Pancreas (tissue), 10 donors: ENCODE measurements at regions not wholly inside any gene's neighbourhood (a gene's known extent, or its start where the extent isn't known, plus 50 kb on each side); places are given as distances from the start of the nearest gene placed in this dataset.

Source experiments
- ATAC-seq, 4 donors: fragments of 200-7000 bp; cut with Tn5 transposase; one replicate each; pipeline versions ENCODE4 v1.8.0 to v1.9.1; 2020; ENCODE audit warnings: mild to moderate bottlenecking in 4 of 4, moderate library complexity in 4 of 4
- DNase-seq, 6 donors: peaks; one replicate each; pipeline ENCODE4 v3.0.0-alpha.2; 2020
- FAIRE-seq: peaks from 2 replicates; lab custom pipeline; 2012; peaks lifted over from hg19 to GRCh38; lab: Jason Lieb, UNC
- H3K27ac ChIP-seq, 4 donors: fragments of 200-600 bp; sonication (generic); 1 replicate in 3 of 4; 2 replicates in 1 of 4; pipeline versions ENCODE4 v1.5.0 to v1.8.0; 2020
- H3K27me3 ChIP-seq, 4 donors: fragments of 200-600 bp; one replicate each; pipeline ENCODE4 v1.8.0; 2021
- H3K36me3 ChIP-seq, 3 donors: fragments of 200-600 bp; sonication (generic) in 1 of 3; one replicate each; pipeline versions ENCODE4 v1.5.0 to v1.8.0; 2020 to 2021
- H3K4me1 ChIP-seq, 3 donors: fragments of 200-600 bp; one replicate each; pipeline ENCODE4 v1.8.0; 2021
- H3K4me3 ChIP-seq, 4 donors: fragments of 200-600 bp; sonication (generic) in 2 of 4; one replicate each; pipeline versions ENCODE4 v1.5.0 to v1.8.0; 2020 to 2021
- H3K9me3 ChIP-seq, 4 donors: fragments of 200-600 bp; one replicate each; pipeline ENCODE4 v1.8.0; 2021
- WGBS, 2 donors: extraction: QIAGEN DNeasy Blood & Tissue Kit; methylation state at CpG; one replicate each; pipeline ENCODE4 v1.1.7; 2013; 5-methylcytosine and 5-hydroxymethylcytosine counted together
- intact Hi-C, 3 donors: fragments of 100-400 bp; cut with DNase I; formaldehyde crosslinking; loops; one replicate each; pipeline versions ENCODE4 v1.11.1 to v1.14.2; 2022
- TF ChIP-seq, protein P1 (sequence below), 4 donors: fragments of 200-600 bp; sonication (generic) in 3 of 4; IDR thresholded peaks; one replicate each; pipeline versions ENCODE4 v1.5.0 to v1.8.0; 2021; ENCODE audit warnings: antibody characterized with exemption in 4 of 4
- donor health status: healthy with polysubstance abuse.
- donor health status: DM: no; HTN: no; CAD: no; lungs with moderate emphysema.
- donor health status: DM: no; HTN: no; CAD: no.
- donor health status: control.
- donor health status: control.
- donor health status: Bipolar disorder and iron deficiency.
- donor health status: DM: yes; HTN: yes; CAD: no.
- donor health status: DM: no; HTN: no; CAD: no.
- donor health status: DM: no; HTN: no; CAD: no.
- donor health status: DM: yes; HTN: yes; CAD: no.

DNA sequence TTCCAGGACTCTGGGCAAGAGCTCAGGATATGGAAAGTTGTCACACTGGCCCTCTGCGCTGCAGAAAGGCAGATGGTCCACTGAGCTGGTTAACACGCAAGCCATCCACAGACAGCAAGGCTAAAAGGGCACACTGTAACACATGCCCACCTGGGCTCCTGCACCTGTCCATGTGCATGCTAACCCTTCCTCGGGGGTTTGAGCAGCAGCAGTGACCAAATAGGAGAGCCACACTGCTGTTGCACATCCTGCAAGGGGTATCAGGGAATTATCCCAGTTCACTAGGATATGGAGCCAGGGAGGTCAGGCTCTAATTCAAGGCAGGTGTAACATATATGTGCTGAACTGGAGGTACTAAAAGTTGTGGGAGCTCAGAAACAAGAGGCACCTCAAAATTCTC lies 471.0 kb upstream of the CDH5 start:
- Histone ChIP-seq H3K4me1 (no peaks in the 10 kb centered on the region), H3K4me3 (no peak overlapping the region), H3K27ac (no peak overlapping the region), H3K9me3 (no peaks in the 10 kb centered on the region), H3K36me3 (no peaks in the 10 kb centered on the region), H3K27me3 (no peaks in the 10 kb centered on the region)
- TF ChIP-seq, protein P1, sequence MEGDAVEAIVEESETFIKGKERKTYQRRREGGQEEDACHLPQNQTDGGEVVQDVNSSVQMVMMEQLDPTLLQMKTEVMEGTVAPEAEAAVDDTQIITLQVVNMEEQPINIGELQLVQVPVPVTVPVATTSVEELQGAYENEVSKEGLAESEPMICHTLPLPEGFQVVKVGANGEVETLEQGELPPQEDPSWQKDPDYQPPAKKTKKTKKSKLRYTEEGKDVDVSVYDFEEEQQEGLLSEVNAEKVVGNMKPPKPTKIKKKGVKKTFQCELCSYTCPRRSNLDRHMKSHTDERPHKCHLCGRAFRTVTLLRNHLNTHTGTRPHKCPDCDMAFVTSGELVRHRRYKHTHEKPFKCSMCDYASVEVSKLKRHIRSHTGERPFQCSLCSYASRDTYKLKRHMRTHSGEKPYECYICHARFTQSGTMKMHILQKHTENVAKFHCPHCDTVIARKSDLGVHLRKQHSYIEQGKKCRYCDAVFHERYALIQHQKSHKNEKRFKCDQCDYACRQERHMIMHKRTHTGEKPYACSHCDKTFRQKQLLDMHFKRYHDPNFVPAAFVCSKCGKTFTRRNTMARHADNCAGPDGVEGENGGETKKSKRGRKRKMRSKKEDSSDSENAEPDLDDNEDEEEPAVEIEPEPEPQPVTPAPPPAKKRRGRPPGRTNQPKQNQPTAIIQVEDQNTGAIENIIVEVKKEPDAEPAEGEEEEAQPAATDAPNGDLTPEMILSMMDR (IDR thresholded peaks at IDR 0.05), result no peak
- DNase-seq (no peak), ATAC-seq (no peak), FAIRE-seq (no peak)
- WGBS, 2 donors, result 38 to 57% methylated on average over 3 of the region's 3 CpGs
- intact Hi-C loops, result no loop called here

DNA sequence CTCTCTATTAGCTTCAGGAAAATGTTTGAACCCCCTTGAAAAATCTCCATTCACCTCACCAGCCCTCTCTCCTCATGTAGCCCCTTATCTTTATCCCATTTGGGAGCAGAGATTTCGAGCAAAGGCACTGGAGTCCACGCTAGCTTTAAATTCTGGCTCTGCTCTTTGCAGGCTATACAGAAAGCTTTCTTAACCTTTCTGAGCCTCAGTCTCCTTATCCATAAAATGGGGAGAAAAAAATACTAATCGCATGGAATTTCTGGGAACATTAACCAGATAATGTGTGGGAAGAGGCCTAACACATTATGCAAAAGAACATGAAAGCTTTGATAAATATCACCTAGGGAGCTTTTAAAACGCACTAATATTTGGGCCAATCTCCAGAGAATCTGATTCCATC lies 476.3 kb upstream of the CDH5 start:
- no peaks in the 10 kb centered on the region for H3K4me1 ChIP-seq
- intact Hi-C loops, result no loop called here
- no peak for DNase-seq
- no peaks in the 10 kb centered on the region for H3K36me3 ChIP-seq
- no peak overlapping the region for H3K27ac ChIP-seq
- no peaks in the 10 kb centered on the region for H3K9me3 ChIP-seq
- H3K27me3 ChIP-seq, result no peaks in the 10 kb centered on the region
- no peak overlapping the region for H3K4me3 ChIP-seq
- 62 to 79% methylated on average over 4 of the region's 4 CpGs for WGBS, 2 donors
- TF ChIP-seq, protein P1 (IDR thresholded peaks at IDR 0.05), result no peak
- FAIRE-seq, result no peak
- no peak for ATAC-seq

DNA sequence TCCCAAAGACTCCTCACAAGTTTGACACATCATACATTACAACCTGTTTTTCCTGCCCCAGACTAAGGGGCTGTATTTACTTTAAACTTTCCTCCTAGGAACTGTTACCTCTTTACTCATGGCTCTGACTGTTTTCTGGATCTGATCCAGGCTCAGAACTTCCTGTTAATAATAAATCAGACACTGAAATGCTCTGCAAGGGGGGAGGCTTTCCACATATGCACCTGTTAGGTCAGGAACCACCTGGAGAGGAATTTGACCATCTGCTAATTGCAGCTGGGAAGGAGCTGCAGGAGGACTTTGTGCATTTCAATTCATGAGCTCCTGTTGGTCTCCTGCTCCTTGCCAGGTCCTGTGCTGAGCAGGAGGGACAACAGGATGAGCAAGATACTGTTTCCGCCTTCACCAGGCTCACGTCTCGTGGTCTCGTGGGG lies 476.9 kb upstream of the CDH5 start:
- ATAC-seq (peak in 3 of 4 donors; percentile 48 to 72 (median 66)), FAIRE-seq (no peak), DNase-seq (peak in 1 of 6 donors; percentile 11)
- H3K9me3 ChIP-seq, result no peaks in the 10 kb centered on the region
- WGBS, 2 donors, result 51 to 60% methylated on average over 4 of the region's 4 CpGs
- no peak overlapping the region for H3K27ac ChIP-seq
- TF ChIP-seq, protein P1 (IDR thresholded peaks at IDR 0.05), result no peak
- no peaks in the 10 kb centered on the region for H3K27me3 ChIP-seq
- no peaks in the 10 kb centered on the region for H3K36me3 ChIP-seq
- intact Hi-C loops, result no loop called here
- H3K4me1 ChIP-seq, result no peaks in the 10 kb centered on the region
- no peak overlapping the region for H3K4me3 ChIP-seq

DNA sequence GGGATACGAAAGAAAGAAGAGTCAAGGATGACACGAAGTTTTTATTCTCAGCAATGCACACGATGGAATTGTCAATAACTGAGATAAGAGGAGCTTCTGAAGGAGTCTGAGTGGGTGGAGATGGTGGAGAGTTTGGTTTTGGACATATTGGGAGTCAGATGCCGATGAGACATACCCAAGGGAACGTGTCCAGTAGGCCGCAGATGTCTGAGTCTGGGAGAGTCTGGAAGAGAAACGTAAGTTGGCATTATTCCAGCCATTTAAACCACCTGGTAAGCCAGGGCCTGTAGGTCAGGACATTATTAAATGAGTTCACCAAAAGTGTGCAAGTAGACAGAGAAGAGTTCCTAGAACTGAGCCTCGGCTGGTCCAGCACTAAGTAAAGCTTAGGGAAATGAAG lies 478.3 kb upstream of the CDH5 start:
- H3K4me3 ChIP-seq, result no peak overlapping the region
- H3K36me3 ChIP-seq, result no peaks in the 10 kb centered on the region
- H3K27ac ChIP-seq, result no peak overlapping the region
- H3K9me3 ChIP-seq, result no peaks in the 10 kb centered on the region
- ATAC-seq (no peak), FAIRE-seq (no peak), DNase-seq (no peak)
- H3K4me1 ChIP-seq, result no peaks in the 10 kb centered on the region
- TF ChIP-seq, protein P1 (IDR thresholded peaks at IDR 0.05), result no peak
- 58 to 62% methylated on average over 8 of the region's 8 CpGs for WGBS, 2 donors
- no peaks in the 10 kb centered on the region for H3K27me3 ChIP-seq
- intact Hi-C loops, result no loop called here

DNA sequence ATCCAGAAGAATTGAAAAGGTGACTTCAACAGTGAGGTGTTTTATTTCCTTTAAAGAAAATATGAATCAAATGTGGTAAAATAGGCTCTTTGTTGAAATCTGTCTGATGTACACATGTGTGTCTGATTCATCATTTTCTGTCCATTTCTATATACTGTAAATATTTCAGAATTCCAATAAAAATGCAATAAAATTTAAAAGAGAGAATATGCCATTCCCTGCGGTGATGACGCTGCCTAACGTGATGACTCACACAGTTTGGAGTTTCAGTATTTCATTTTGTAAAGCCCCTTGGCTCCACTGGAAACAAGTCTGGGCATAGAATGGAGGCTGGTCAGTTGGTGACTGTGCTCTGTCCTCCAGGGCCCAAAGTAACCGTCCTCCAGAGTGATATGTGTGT lies 482.5 kb upstream of the CDH5 start:
- Histone ChIP-seq H3K4me3 (no peak overlapping the region), H3K27me3 (no peaks in the 10 kb centered on the region), H3K27ac (no peak overlapping the region), H3K4me1 (no peaks in the 10 kb centered on the region), H3K9me3 (no peaks in the 10 kb centered on the region), H3K36me3 (no peaks in the 10 kb centered on the region)
- 69 to 84% methylated on average over 4 of the region's 4 CpGs for WGBS, 2 donors
- TF ChIP-seq, protein P1 (IDR thresholded peaks at IDR 0.05), result no peak
- ATAC-seq, result no peak
- intact Hi-C loops, result no loop called here
- no peak for DNase-seq
- FAIRE-seq, result no peak
